Ishikawa (cell line): ENCODE measurements at regions not wholly inside any gene's neighbourhood (a gene's known extent, or its start where the extent isn't known, plus 50 kb on each side); places are given as distances from the start of the nearest gene placed in this dataset.

Experiments used
- CEBPB ChIP-seq: IDR thresholded peaks from 2 replicates; pipeline ENCODE4 v1.6.1; 2012
- CREB1 ChIP-seq: IDR thresholded peaks from 2 replicates; pipeline ENCODE4 v1.6.1; 2012; ENCODE audit warnings: low read depth
- EGR1 ChIP-seq: IDR thresholded peaks from 2 replicates; pipeline ENCODE4 v1.6.1; 2012
- EP300 ChIP-seq: IDR thresholded peaks from 2 replicates; pipeline ENCODE4 v1.6.1; 2012; ENCODE audit warnings: borderline replicate concordance
- FOXM1 ChIP-seq: IDR thresholded peaks from 2 replicates; pipeline ENCODE4 v1.6.1; 2012; ENCODE audit warnings: low read depth, borderline replicate concordance
- MAX ChIP-seq: IDR thresholded peaks from 2 replicates; pipeline ENCODE4 v1.6.1; 2012
- NFIC ChIP-seq: IDR thresholded peaks from 2 replicates; pipeline ENCODE4 v1.6.1; 2012
- RAD21 ChIP-seq: IDR thresholded peaks from 2 replicates; pipeline ENCODE4 v1.6.1; 2012; ENCODE audit warnings: low read depth
- REST ChIP-seq: IDR thresholded peaks from 2 replicates; pipeline ENCODE4 v1.6.1; 2012; ENCODE audit warnings: low read depth, mild to moderate bottlenecking
- TAF1 ChIP-seq: IDR thresholded peaks from 2 replicates; pipeline ENCODE4 v1.6.1; 2012; ENCODE audit warnings: low read depth, mild to moderate bottlenecking
- TCF12 ChIP-seq: IDR thresholded peaks from 2 replicates; pipeline ENCODE4 v1.6.1; 2012; ENCODE audit warnings: low read depth
- TEAD4 ChIP-seq: IDR thresholded peaks from 2 replicates; pipeline ENCODE4 v1.6.1; 2012
- USF1 ChIP-seq: IDR thresholded peaks from 2 replicates; pipeline ENCODE4 v1.6.1; 2012
- YY1 ChIP-seq: IDR thresholded peaks from 2 replicates; pipeline ENCODE4 v1.6.1; 2012; ENCODE audit warnings: low read depth
- ZBTB7A ChIP-seq: IDR thresholded peaks from 2 replicates; pipeline ENCODE4 v1.6.1; 2012; ENCODE audit warnings: low read depth

- TF ChIP-seq FOXM1 (no peak), ZBTB7A (no peak)
These were observed 149.7 kb downstream of the MRPL14 start for GRCh38 chr6:43977404-43978111.

GRCh38 chr6:43976706-43977403 is 150.4 kb downstream of the MRPL14 start:
- TF ChIP-seq MAX: no peak

GRCh38 chr6:43974643-43975230 is 152.5 kb downstream of the MRPL14 start:
- TF ChIP-seq YY1 (no peak), TAF1 (no peak), FOXM1 (no peak), MAX (no peak), USF1 (no peak), NFIC (no peak), TEAD4 (no peak), TCF12 (no peak), EP300 (no peak), CREB1 (no peak), EGR1 (no peak), REST (no peak), CEBPB (no peak), RAD21 (no peak), ZBTB7A (no peak)

- no peak for TF ChIP-seq USF1
- no peak for TF ChIP-seq YY1
- TF ChIP-seq ZBTB7A: no peak
- no peak for TF ChIP-seq EGR1
- TF ChIP-seq TAF1: no peak
- no peak for TF ChIP-seq TCF12
These were observed 153.9 kb downstream of the MRPL14 start for GRCh38 chr6:43973357-43973756.

GRCh38 chr6:43972913-43973300 is 154.3 kb downstream of the MRPL14 start:
- TF ChIP-seq RAD21: no peak

GRCh38 chr6:43972179-43972912 is 154.9 kb downstream of the MRPL14 start:
- TF ChIP-seq TAF1: no peak
- TF ChIP-seq EGR1: no peak
- no peak for TF ChIP-seq USF1
- no peak for TF ChIP-seq TEAD4
- TF ChIP-seq FOXM1: no peak
- TF ChIP-seq ZBTB7A: no peak

- no peak for TF ChIP-seq EGR1
- no peak for TF ChIP-seq YY1
- no peak for TF ChIP-seq MAX
- no peak for TF ChIP-seq CREB1
- no peak for TF ChIP-seq FOXM1
- TF ChIP-seq ZBTB7A: no peak
- no peak for TF ChIP-seq TCF12
- TF ChIP-seq TEAD4: no peak
- TF ChIP-seq RAD21: no peak
- TF ChIP-seq REST: no peak
- TF ChIP-seq USF1: no peak
- no peak for TF ChIP-seq EP300
- no peak for TF ChIP-seq TAF1
- TF ChIP-seq CEBPB: no peak
- no peak for TF ChIP-seq NFIC
These were observed 155.5 kb downstream of the MRPL14 start for GRCh38 chr6:43971776-43972126.
